ENCODE measurements at regions not wholly inside any gene's neighbourhood (a gene's known extent, or its start where the extent isn't known, plus 50 kb on each side); places are given as distances from the start of the nearest gene placed in this dataset.

DNA sequence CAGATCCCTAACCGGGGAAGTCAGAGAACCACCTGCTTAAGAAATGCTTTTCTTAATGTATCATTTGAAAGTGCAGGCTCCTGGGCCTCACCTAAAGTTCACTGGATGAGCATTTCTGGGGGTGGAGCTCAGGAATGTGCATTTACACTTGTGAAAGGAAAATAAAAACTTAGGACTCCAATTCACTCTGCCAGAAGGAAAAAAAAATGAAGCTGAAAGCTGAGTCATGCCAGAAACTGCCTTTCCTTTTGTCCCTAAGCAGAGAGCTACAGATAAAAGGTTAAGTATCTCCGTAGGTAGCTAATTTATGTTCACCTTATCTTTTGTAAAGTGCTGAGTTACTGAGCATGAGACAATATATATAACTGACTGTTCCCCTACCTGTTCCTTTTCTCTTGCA is 229.5 kb upstream of the MEX3C start:
- BruUV-seq (replicated peaks): no TSS peak
- TF ChIP-seq CTCF (conservative IDR thresholded peaks at IDR 0.05; ENCODE audit: low read length): no peak
- TF ChIP-seq EZH2phosphoT487 (IDR thresholded peaks at IDR 0.05; ENCODE audit: borderline replicate concordance, low read depth, low read length): no peak
- Histone ChIP-seq H3K9me3 (ENCODE audit: low read length) (no peaks in the 10 kb centered on the region), H2AFZ (ENCODE audit: low read length) (no peak overlapping the region), H3K4me3 (ENCODE audit: low read depth, low read length, poor library complexity, severe bottlenecking) (no peak overlapping the region), H3K4me2 (ENCODE audit: low read length) (no peak overlapping the region), H3K36me3 (ENCODE audit: insufficient read depth, low read length) (no peaks in the 10 kb centered on the region), H3K4me1 (ENCODE audit: insufficient read depth, low read length, poor library complexity, severe bottlenecking) (peaks cover 5% of the 10 kb centered on the region), H3K9me2 (ENCODE audit: insufficient read depth, low read length) (no peaks in the 10 kb centered on the region), H3K79me2 (ENCODE audit: insufficient read depth, low read depth, low read length) (no peaks in the 10 kb centered on the region), H3K27ac (ENCODE audit: low read depth, low read length, poor library complexity, severe bottlenecking) (no peak overlapping the region), H4K20me1 (ENCODE audit: insufficient read depth, low read length) (no peaks in the 10 kb centered on the region)
- no peak for DNase-seq (ENCODE audit: low spot score)
- ChIA-PET CTCF (ENCODE audit: unreplicated experiment) (no interaction called here), POLR2A (no interaction called here)
- intact Hi-C loops (cut with micrococcal nuclease; ENCODE audit: unreplicated experiment): no loop called here

GRCh38 chr18:51429644-51430043 is 232.2 kb upstream of the MEX3C start:
- Histone ChIP-seq H4K20me1 (ENCODE audit: insufficient read depth, low read length) (no peaks in the 10 kb centered on the region), H2AFZ (ENCODE audit: low read length) (no peak overlapping the region), H3K27ac (ENCODE audit: low read depth, low read length, poor library complexity, severe bottlenecking) (no peak overlapping the region), H3K4me3 (ENCODE audit: low read depth, low read length, poor library complexity, severe bottlenecking) (no peak overlapping the region), H3K4me2 (ENCODE audit: low read length) (no peak overlapping the region), H3K36me3 (ENCODE audit: insufficient read depth, low read length) (no peaks in the 10 kb centered on the region), H3K4me1 (ENCODE audit: insufficient read depth, low read length, poor library complexity, severe bottlenecking) (peaks cover 5% of the 10 kb centered on the region), H3K9me2 (ENCODE audit: insufficient read depth, low read length) (no peaks in the 10 kb centered on the region), H3K79me2 (ENCODE audit: insufficient read depth, low read depth, low read length) (no peaks in the 10 kb centered on the region), H3K9me3 (ENCODE audit: low read length) (no peaks in the 10 kb centered on the region)
- intact Hi-C loops (cut with micrococcal nuclease; ENCODE audit: unreplicated experiment): no loop called here
- no peak for TF ChIP-seq CTCF (conservative IDR thresholded peaks at IDR 0.05; ENCODE audit: low read length)
- TF ChIP-seq EZH2phosphoT487 (IDR thresholded peaks at IDR 0.05; ENCODE audit: borderline replicate concordance, low read depth, low read length): no peak
- BruUV-seq (replicated peaks): no TSS peak
- ChIA-PET POLR2A (interaction anchor here (1.3 kb wide), 1 partner anchor 13 kb away, joined by 3 read pairs; no protein-coding TSS in a partner anchor), CTCF (ENCODE audit: unreplicated experiment) (no interaction called here)
- DNase-seq (ENCODE audit: low spot score): no peak

GRCh38 chr18:51430538-51430937 is 233.1 kb upstream of the MEX3C start:
- peaks cover 5% of the 10 kb centered on the region for H3K4me1 ChIP-seq (ENCODE audit: insufficient read depth, low read length, poor library complexity, severe bottlenecking)
- DNase-seq (ENCODE audit: low spot score): no peak
- ChIA-PET POLR2A (interaction anchor here (1.3 kb wide), 1 partner anchor 12 kb away, joined by 3 read pairs; no protein-coding TSS in a partner anchor), CTCF (ENCODE audit: unreplicated experiment) (no interaction called here)
- no peak overlapping the region for H2AFZ ChIP-seq (ENCODE audit: low read length)
- H3K27ac ChIP-seq (ENCODE audit: low read depth, low read length, poor library complexity, severe bottlenecking): no peak overlapping the region
- intact Hi-C loops (cut with micrococcal nuclease; ENCODE audit: unreplicated experiment): no loop called here
- no peaks in the 10 kb centered on the region for H3K9me2 ChIP-seq (ENCODE audit: insufficient read depth, low read length)
- no peak for TF ChIP-seq EZH2phosphoT487 (IDR thresholded peaks at IDR 0.05; ENCODE audit: borderline replicate concordance, low read depth, low read length)
- H3K79me2 ChIP-seq (ENCODE audit: insufficient read depth, low read depth, low read length): no peaks in the 10 kb centered on the region
- H3K36me3 ChIP-seq (ENCODE audit: insufficient read depth, low read length): no peaks in the 10 kb centered on the region
- H3K9me3 ChIP-seq (ENCODE audit: low read length): no peaks in the 10 kb centered on the region
- no peak overlapping the region for H3K4me3 ChIP-seq (ENCODE audit: low read depth, low read length, poor library complexity, severe bottlenecking)
- BruUV-seq (replicated peaks): no TSS peak
- no peak overlapping the region for H3K4me2 ChIP-seq (ENCODE audit: low read length)
- no peaks in the 10 kb centered on the region for H4K20me1 ChIP-seq (ENCODE audit: insufficient read depth, low read length)

All from OCI-LY7 (cell line).